Right ventricle myocardium inferior (tissue), 1 donor: ENCODE measurements at regions not wholly inside any gene's neighbourhood (a gene's known extent, or its start where the extent isn't known, plus 50 kb on each side); places are given as distances from the start of the nearest gene placed in this dataset. TPM values are rescaled to one million over a fixed set of nuclear protein-coding genes. Genes with fewer than 3 reads are reported as not detected.
A peak's percentile ranks its signal among the peaks of the same experiment; 100 is the strongest.
"Not testable (repeated sequence)": the region's sequence is repeated elsewhere in the genome, so short reads cannot be mapped to it uniquely, and the experiment has no call there.

ENCODE experiments used
- ATAC-seq: fragments of 200-7000 bp; cut with Tn5 transposase; one replicate; pipeline ENCODE4 v1.9.1; 2020; ENCODE audit warnings: mild to moderate bottlenecking, moderate library complexity
- DNase-seq: peaks from one replicate; pipeline ENCODE4 v3.0.0; 2021; ENCODE audit errors: missing footprints
- intact Hi-C: fragments of 100-400 bp; cut with DNase I; formaldehyde crosslinking; loops from one replicate; pipeline ENCODE4 v1.11.0; 2022
- microRNA-seq: library from miRNA; unstranded; fragments of <30 nt; microRNA quantifications from one replicate; pipeline ENCODE4 v1.2.0, GENCODE V29; 2020
- donor health status: DM: no; HTN: yes; CAD: no; lungs with severe emphysema.

DNA sequence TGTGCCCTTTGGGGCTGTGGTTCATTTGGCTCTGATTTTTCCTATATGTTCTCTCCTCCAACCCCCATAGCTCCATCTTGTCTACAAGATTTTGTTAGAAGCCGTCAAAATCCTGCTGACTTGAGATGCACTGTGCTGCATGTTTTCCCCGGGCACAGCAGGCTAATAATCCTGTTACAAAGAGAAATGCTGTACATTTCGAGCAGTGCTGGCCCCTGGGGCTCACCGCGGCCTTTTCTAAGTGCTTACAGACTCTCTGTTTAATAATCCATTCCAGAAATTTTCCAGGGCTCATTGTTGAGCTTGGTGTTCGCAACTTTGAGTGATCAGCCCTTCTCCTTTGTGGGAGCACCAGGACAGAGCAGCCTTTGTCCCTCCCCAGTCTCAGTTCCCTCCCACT lies 158.6 kb downstream of the OR4F15 start:
- DNase-seq, intact Hi-C loops, ATAC-seq: not testable (repeated sequence)

DNA sequence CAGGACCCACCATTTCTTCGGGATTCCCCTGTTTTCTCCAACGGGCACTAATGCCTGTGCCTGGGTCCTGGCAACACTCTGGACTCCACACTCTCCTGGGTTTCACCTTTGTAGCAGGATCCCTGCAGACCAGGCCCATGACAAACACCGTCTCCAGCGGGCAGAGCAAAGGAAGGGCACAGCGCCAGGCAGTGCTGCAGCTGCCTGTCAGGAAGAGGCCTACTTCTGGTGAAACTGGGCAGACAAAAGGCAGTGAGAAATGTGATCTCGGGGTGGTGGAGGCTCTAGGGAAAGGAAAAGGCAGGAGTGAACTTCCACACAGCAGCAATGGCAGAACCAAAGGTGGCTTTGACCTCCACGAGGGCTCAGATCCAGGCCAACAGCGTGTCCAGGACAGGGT lies 165.3 kb downstream of the OR4F15 start:
- intact Hi-C loops, DNase-seq, ATAC-seq: not testable (repeated sequence)

DNA sequence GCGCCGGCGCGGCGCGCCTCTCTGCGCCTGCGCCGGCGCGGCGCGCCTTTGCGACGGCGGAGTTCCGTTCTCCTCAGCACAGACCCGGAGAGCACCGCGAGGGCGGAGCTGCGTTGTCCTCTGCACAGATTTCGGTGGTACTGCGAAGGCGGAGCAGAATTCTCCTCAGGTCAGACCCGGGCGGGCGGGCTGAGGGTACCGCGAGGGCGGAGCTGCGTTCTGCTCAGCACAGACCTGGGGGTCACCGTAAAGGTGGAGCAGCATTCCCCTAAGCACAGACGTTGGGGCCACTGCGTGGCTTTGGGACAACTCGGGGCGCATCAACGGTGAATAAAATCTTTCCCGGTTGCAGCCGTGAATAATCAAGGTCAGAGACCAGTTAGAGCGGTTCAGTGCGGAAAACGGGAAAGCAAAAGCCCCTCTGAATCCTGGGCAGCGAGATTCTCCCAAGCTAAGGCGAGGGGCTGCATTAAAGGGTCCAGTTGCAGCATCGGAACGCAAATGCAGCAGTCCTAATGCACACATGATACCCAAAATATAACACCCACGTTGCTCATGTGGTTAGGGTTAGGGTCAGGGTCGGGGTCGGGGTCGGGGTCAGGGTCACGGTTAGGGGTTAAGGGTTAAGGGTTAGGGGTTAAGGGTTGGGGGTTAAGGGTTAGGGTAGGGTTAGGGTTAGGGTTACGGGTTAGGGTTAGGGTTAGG lies 168.4 kb downstream of the OR4F15 start:
- DNase-seq = peak; percentile 69
- intact Hi-C loops = not testable (repeated sequence)
- ATAC-seq = peak; percentile 46

Small RNAs in the stretch of these regions (microRNA-seq; reads per million reads assigned to microRNA genes)
- not detected for gene MIR1302-10
- gene MIR6859-3 = not detected
